ENCODE measurements at regions not wholly inside any gene's neighbourhood (a gene's known extent, or its start where the extent isn't known, plus 50 kb on each side); places are given as distances from the start of the nearest gene placed in this dataset.
"Not testable (repeated sequence)": the region's sequence is repeated elsewhere in the genome, so short reads cannot be mapped to it uniquely, and the experiment has no call there.

DNA sequence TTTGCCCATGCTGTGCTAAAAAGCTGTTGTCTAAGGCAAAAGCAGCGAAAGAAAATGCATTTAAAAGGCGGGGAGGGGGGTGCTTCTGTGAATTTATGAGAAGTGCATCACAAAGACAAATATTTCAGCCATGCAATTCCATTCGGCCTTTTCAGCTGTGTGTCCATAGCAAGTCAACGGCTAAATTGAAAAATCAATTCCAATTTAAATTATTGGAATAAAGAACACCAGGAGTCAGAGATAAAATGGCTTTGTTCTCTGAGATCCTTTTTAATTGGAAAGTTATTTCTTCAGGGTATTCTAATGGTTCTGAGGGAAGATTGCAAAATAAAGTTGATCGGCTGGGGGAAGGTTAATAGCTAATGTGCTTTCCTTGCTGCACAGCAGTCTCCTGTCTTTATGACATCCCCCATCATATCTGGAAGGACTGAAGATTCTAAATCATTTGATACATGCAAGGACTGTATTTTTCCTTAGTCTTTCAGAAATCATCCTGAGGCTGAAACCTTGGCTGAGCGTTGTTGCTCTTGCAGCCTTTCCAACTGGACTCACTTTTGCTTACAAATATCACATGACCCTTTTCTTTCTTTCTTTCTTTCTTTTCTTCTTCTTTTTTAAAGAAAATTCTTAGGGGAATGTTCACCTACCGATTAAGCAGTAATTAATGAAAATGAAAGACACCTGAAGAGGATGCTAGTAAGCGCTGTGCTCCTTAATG, 647.1 kb downstream of the DACH1 start:
- WGBS = 79% methylated on average over 8 of the region's 8 CpGs

DNA sequence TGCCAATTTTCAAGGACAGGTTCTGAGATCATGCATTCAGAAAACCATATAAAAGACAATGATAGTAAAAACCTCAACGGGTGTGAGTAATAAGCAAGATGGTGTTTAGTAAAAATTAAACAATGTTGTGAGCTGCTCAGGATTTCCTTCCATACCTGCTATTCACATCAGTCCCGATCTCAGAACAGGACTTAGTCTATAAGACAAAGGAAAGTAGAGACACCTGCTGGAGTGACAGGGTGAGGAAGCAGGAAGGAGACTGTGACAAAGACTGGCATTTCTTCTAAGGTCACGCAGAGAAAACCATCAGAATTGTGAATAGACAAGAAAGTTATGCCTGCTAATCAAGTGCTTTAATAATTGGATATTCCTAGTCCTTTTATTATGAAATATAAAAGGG, 648.0 kb downstream of the DACH1 start:
- 54% methylated on average over 3 of the region's 3 CpGs for WGBS
- H3K27ac ChIP-seq (ENCODE audit: low read depth) = no peak overlapping the region
- no peak for DNase-seq (ENCODE audit: extremely low spot score)
- H3K36me3 ChIP-seq (ENCODE audit: insufficient read depth) = no peaks in the 10 kb centered on the region
- no peak overlapping the region for H3K4me3 ChIP-seq (ENCODE audit: low read depth, low read length)
- no peaks in the 10 kb centered on the region for H3K4me1 ChIP-seq (ENCODE audit: insufficient read depth)

More for the DNA sequence above, 647.1 kb downstream of the DACH1 start:
- Histone ChIP-seq H3K4me1 (ENCODE audit: insufficient read depth) (no peaks in the 10 kb centered on the region), H3K27ac (ENCODE audit: low read depth) (no peak overlapping the region), H3K4me3 (ENCODE audit: low read depth, low read length) (no peak overlapping the region), H3K36me3 (ENCODE audit: insufficient read depth) (no peaks in the 10 kb centered on the region)
- no peak for DNase-seq (ENCODE audit: extremely low spot score)

DNA sequence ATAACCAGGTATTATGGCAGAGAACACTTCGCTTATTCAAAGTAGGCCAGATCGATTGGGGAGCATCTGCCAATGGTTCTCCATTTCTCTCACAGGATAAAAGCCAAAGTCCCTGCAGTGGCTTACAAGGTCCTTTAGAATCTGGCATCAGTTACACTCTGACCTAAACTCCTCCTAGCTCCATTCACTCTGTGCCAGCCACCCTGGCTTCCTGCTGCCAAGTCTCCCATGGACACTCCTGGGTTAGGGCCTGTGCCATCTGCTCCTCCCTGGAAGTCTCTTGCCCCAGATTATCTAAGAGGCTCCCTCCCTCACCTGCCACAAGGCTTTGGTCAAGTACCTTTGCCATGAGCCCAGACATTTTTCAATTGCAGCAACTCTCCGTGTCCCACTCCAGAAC, 649.2 kb downstream of the DACH1 start:
- no peaks in the 10 kb centered on the region for H3K4me1 ChIP-seq (ENCODE audit: insufficient read depth)
- H3K36me3 ChIP-seq (ENCODE audit: insufficient read depth) = no peaks in the 10 kb centered on the region
- H3K4me3 ChIP-seq (ENCODE audit: low read depth, low read length) = no peak overlapping the region
- H3K27ac ChIP-seq (ENCODE audit: low read depth) = no peak overlapping the region
- WGBS = 96% methylated on average over 3 of the region's 3 CpGs
- DNase-seq (ENCODE audit: extremely low spot score) = no peak

- DNase-seq (ENCODE audit: extremely low spot score) = no peak
- Histone ChIP-seq H3K36me3 (ENCODE audit: insufficient read depth) (no peaks in the 10 kb centered on the region), H3K4me3 (ENCODE audit: low read depth, low read length) (no peak overlapping the region), H3K4me1 (ENCODE audit: insufficient read depth) (no peaks in the 10 kb centered on the region), H3K27ac (ENCODE audit: low read depth) (no peak overlapping the region)
- 82% methylated on average over 4 of the region's 4 CpGs for WGBS
These were observed 652.2 kb downstream of the DACH1 start for GRCh38 chr13:71214821-71215220.

GRCh38 chr13:71214357-71214756, 652.6 kb downstream of the DACH1 start:
- no peak overlapping the region for H3K4me3 ChIP-seq (ENCODE audit: low read depth, low read length)
- WGBS = 91% methylated on average over 3 of the region's 3 CpGs
- no peak for DNase-seq (ENCODE audit: extremely low spot score)
- no peaks in the 10 kb centered on the region for H3K4me1 ChIP-seq (ENCODE audit: insufficient read depth)
- H3K36me3 ChIP-seq (ENCODE audit: insufficient read depth) = no peaks in the 10 kb centered on the region
- no peak overlapping the region for H3K27ac ChIP-seq (ENCODE audit: low read depth)

DNA sequence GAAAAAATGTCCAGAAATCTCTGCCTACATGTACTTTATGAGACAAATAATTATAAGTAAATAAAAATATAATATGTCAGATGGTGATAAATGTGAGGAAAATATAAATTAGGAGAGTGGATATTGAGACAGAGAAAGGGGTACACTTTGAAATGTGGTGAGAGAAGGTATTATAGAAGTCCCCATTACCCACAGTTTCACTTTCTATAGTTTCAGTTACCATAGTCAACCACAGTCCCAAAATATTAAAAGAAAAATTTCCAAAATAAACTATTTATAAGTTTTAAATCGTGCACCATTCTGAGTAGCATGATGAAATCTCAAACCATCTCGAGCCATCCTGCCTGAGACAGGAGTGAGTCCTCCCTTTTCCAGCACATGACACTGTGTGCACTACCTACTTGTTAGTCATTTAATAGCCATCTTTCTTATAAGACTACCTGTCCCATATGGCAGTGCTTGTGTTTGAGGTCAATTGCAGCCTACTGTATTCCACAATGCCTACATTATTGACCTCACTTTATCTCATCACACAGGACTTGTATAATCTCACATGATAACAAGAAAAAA, 653.7 kb downstream of the DACH1 start:
- 65% methylated on average over 2 of the region's 2 CpGs for WGBS
- Histone ChIP-seq H3K4me1 (ENCODE audit: insufficient read depth) (no peaks in the 10 kb centered on the region), H3K27ac (ENCODE audit: low read depth) (no peak overlapping the region), H3K4me3 (ENCODE audit: low read depth, low read length) (no peak overlapping the region), H3K36me3 (ENCODE audit: insufficient read depth) (no peaks in the 10 kb centered on the region)
- no peak for DNase-seq (ENCODE audit: extremely low spot score)

DNA sequence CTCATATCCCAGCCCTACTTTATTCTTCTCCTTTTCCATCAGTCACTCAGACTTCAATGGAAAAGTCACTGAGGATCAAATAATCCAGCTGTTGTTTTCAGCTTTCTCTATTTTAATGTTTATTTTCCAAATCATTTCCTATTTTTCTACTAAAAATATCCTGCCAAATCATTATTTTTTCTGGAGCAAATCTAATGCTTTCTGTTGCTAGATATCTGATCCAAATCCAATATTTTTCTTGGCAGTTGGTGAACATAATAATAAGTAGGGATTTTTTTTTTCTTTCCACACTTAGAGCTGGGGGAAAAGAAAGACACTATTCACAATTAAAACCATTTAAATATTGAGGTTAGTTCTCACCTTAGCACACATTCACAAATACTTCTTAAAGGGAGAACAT, 656.1 kb downstream of the DACH1 start:
- Histone ChIP-seq H3K4me1 (ENCODE audit: insufficient read depth) (no peaks in the 10 kb centered on the region), H3K27ac (ENCODE audit: low read depth) (no peak overlapping the region), H3K36me3 (ENCODE audit: insufficient read depth) (no peaks in the 10 kb centered on the region), H3K4me3 (ENCODE audit: low read depth, low read length) (no peak overlapping the region)
- no peak for DNase-seq (ENCODE audit: extremely low spot score)

- H3K36me3 ChIP-seq (ENCODE audit: insufficient read depth) = no peaks in the 10 kb centered on the region
- DNase-seq (ENCODE audit: extremely low spot score) = no peak
- 95% methylated on average over 2 of the region's 2 CpGs for WGBS
- no peak overlapping the region for H3K4me3 ChIP-seq (ENCODE audit: low read depth, low read length)
- H3K27ac ChIP-seq (ENCODE audit: low read depth) = no peak overlapping the region
- no peaks in the 10 kb centered on the region for H3K4me1 ChIP-seq (ENCODE audit: insufficient read depth)
These were observed 657.8 kb downstream of the DACH1 start for GRCh38 chr13:71209217-71209616.

DNA sequence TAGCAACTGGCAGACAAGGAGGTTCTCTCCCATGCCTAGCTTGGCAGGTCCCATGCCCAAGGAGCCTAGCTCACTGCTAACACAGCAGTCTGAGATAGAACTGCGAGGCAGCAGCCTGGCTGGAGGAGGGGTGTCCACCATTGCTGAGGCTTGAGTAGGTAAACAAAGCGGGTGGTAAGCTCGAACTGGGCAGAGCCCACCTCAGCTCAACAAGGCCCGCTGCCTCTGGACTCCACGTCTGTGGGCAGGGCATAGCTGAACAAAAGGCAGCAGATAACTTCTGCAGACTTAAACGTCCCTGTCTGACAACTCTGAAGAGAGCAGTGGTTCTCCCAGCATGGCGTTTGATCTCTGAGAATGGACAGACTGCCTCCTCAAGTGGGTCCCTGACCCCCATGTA, 682.4 kb downstream of the DACH1 start:
- not testable (repeated sequence) for H3K27ac ChIP-seq (ENCODE audit: low read depth); H3K4me3 ChIP-seq (ENCODE audit: low read depth, low read length); H3K36me3 ChIP-seq (ENCODE audit: insufficient read depth); H3K4me1 ChIP-seq (ENCODE audit: insufficient read depth); DNase-seq (ENCODE audit: extremely low spot score)
- 87% methylated on average over 7 of the region's 7 CpGs for WGBS

- 97% methylated on average over 1 of the region's 1 CpG for WGBS
- H3K27ac ChIP-seq (ENCODE audit: low read depth); H3K4me1 ChIP-seq (ENCODE audit: insufficient read depth); DNase-seq (ENCODE audit: extremely low spot score); H3K4me3 ChIP-seq (ENCODE audit: low read depth, low read length); H3K36me3 ChIP-seq (ENCODE audit: insufficient read depth): not testable (repeated sequence)
These were observed 683.7 kb downstream of the DACH1 start for GRCh38 chr13:71183352-71183751.

DNA sequence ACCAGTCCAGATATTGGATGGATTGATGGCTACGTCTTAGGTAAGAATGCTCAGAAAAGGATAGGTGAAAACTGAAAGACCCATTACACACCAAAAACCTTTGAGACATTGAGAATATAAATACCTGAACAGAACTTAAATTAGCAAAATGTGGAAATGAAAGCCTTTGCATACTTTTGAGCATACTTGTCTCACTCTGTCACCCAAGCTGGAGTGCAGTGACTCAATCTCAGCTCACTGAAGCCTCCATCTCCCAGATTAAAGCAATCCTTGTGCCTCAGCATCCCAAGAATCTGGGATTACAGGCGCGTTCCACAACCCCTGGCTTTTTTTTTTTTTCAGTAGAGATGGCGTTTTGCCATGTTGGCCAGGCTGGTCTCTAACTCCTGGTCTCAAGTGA, 695.3 kb downstream of the DACH1 start:
- H3K4me1 ChIP-seq (ENCODE audit: insufficient read depth) = no peaks in the 10 kb centered on the region
- no peak for DNase-seq (ENCODE audit: extremely low spot score)
- 91% methylated on average over 4 of the region's 4 CpGs for WGBS
- H3K27ac ChIP-seq (ENCODE audit: low read depth) = no peak overlapping the region
- no peak overlapping the region for H3K4me3 ChIP-seq (ENCODE audit: low read depth, low read length)
- no peaks in the 10 kb centered on the region for H3K36me3 ChIP-seq (ENCODE audit: insufficient read depth)

DNA sequence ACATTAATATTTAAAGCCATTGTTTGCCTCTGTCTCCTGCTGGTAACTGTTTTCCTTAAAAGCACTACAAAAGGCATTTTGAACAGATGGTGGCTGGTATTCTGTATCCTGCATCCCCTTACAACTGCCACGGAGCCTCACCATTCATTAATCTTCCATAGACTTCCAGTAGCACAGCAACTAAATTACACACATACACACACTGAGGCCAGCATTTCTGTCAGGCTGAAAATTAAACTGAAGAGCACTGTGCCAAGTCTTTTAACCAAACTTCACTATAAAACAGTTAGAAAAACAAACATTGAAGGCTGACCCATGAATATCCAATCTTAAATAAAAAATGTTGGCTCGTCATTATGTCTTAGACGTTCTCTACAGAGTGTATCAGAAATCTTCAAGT, 697.8 kb downstream of the DACH1 start:
- 22% methylated on average over 3 of the region's 3 CpGs for WGBS
- no peak for DNase-seq (ENCODE audit: extremely low spot score)

GRCh38 chr13:71156550-71156949, 710.5 kb downstream of the DACH1 start:
- 79% methylated on average over 6 of the region's 6 CpGs for WGBS
- Histone ChIP-seq H3K4me3 (ENCODE audit: low read depth, low read length) (no peak overlapping the region), H3K4me1 (ENCODE audit: insufficient read depth) (no peaks in the 10 kb centered on the region), H3K36me3 (ENCODE audit: insufficient read depth) (no peaks in the 10 kb centered on the region), H3K27ac (ENCODE audit: low read depth) (no peak overlapping the region)
- DNase-seq (ENCODE audit: extremely low spot score) = no peak

More for the DNA sequence above, 697.8 kb downstream of the DACH1 start:
- no peaks in the 10 kb centered on the region for H3K36me3 ChIP-seq (ENCODE audit: insufficient read depth)
- no peak overlapping the region for H3K27ac ChIP-seq (ENCODE audit: low read depth)
- no peaks in the 10 kb centered on the region for H3K4me1 ChIP-seq (ENCODE audit: insufficient read depth)
- no peak overlapping the region for H3K4me3 ChIP-seq (ENCODE audit: low read depth, low read length)

- Histone ChIP-seq H3K27ac (ENCODE audit: low read depth) (no peak overlapping the region), H3K4me3 (ENCODE audit: low read depth, low read length) (no peak overlapping the region), H3K4me1 (ENCODE audit: insufficient read depth) (no peaks in the 10 kb centered on the region), H3K36me3 (ENCODE audit: insufficient read depth) (no peaks in the 10 kb centered on the region)
- DNase-seq (ENCODE audit: extremely low spot score) = no peak
- 74% methylated on average over 10 of the region's 10 CpGs for WGBS
These were observed 717.3 kb downstream of the DACH1 start for GRCh38 chr13:71149498-71150363.
